ENCODE measurements at regions not wholly inside any gene's neighbourhood (a gene's known extent, or its start where the extent isn't known, plus 50 kb on each side); places are given as distances from the start of the nearest gene placed in this dataset.

GRCh38 chr9:28847331-28847730, 1274.0 kb upstream of the C9orf72 start:
- no peaks in the 10 kb centered on the region for H3K27me3 ChIP-seq (ENCODE audit: control insufficient read depth in 1 of 2, insufficient read depth in 2 of 2, low read length in 2 of 2)
- POLR2A ChIA-PET, result no interaction called here
- TF ChIP-seq NR2F1 (CRISPR knock-in tag; IDR thresholded peaks at IDR 0.05), result no peak
- no peak for TF ChIP-seq SUZ12 (IDR thresholded peaks at IDR 0.05; ENCODE audit: low read depth, low read length)
- TF ChIP-seq HHEX (CRISPR knock-in tag; IDR thresholded peaks at IDR 0.05), result no peak
- TF ChIP-seq BCL3 (CRISPR knock-in tag; IDR thresholded peaks at IDR 0.05), result no peak
- TF ChIP-seq HNRNPH1 (optimal IDR thresholded peaks at IDR 0.05; ENCODE audit: low read depth, low read length), result no peak
- no peak for TF ChIP-seq EED (CRISPR knock-in tag; IDR thresholded peaks at IDR 0.05)
- TF ChIP-seq HOMEZ (CRISPR knock-in tag; IDR thresholded peaks at IDR 0.05; ENCODE audit: low read depth), result no peak
- no peak for TF ChIP-seq ELF4 (CRISPR knock-in tag; IDR thresholded peaks at IDR 0.05; ENCODE audit: borderline replicate concordance)
- no peak overlapping the region for H2AFZ ChIP-seq (ENCODE audit: low read length)
- no peaks in the 10 kb centered on the region for H3K9me3 ChIP-seq (ENCODE audit: low read length)
- no TSS peak for BruUV-seq (replicated peaks)
- intact Hi-C loops (cut with micrococcal nuclease; ENCODE audit: unreplicated experiment) (no loop called here), in situ Hi-C loops (cut with HindIII; ENCODE audit: extremely low pct_ligation_motif_present, low pct_unique_long_range_greater_than_20kb) (no loop called here)
- DNase-seq (ENCODE audit: low spot score), result no peak
- 4% methylated on average over 1 of the region's 1 CpG for WGBS (ENCODE audit: low lambda C conversion rate)
- H3K79me2 ChIP-seq (ENCODE audit: insufficient read depth, low read length), result no peaks in the 10 kb centered on the region
- H3K4me1 ChIP-seq (ENCODE audit: insufficient read depth, low read length), result no peaks in the 10 kb centered on the region
- CTCF ChIA-PET (ENCODE audit: low intra/inter-chr PET ratio, low total read pairs), result no interaction called here
- no peaks in the 10 kb centered on the region for H4K20me1 ChIP-seq (ENCODE audit: insufficient read depth, low read length)
- no peak overlapping the region for H3K4me2 ChIP-seq (ENCODE audit: low read depth, low read length)
- no peak overlapping the region for H3K4me3 ChIP-seq (replicated peaks in 1 of 3; ENCODE audit: insufficient read depth in 1 of 3, low read depth in 2 of 3, low read length in 3 of 3)
- H3K36me3 ChIP-seq (replicated peaks in 1 of 2; ENCODE audit: control insufficient read depth in 1 of 2, insufficient read depth in 2 of 2, low read length in 2 of 2), result no peaks in the 10 kb centered on the region
- FAIRE-seq, result no peak
- ATAC-seq, result no peak
- no peak overlapping the region for H3K9ac ChIP-seq (ENCODE audit: insufficient read depth, low read depth, low read length)
- no peak overlapping the region for H3K27ac ChIP-seq (ENCODE audit: extremely low read length, insufficient read depth, low read length)
